Vagina (tissue), 2 donors: ENCODE measurements at regions not wholly inside any gene's neighbourhood (a gene's known extent, or its start where the extent isn't known, plus 50 kb on each side); places are given as distances from the start of the nearest gene placed in this dataset.

Experiments
- POLR2A ChIP-seq, 2 donors: fragments of 450-650 bp; IDR thresholded peaks; one replicate each; pipeline ENCODE4 v1.6.1; 2017; ENCODE audit warnings: antibody characterized with exemption in 2 of 2, mild to moderate bottlenecking in 2 of 2, moderate library complexity in 2 of 2
- POLR2AphosphoS5 ChIP-seq, 2 donors: sonication (generic); formaldehyde crosslinking; IDR thresholded peaks; one replicate each; pipeline ENCODE4 v1.9.0; 2017; ENCODE audit warnings: antibody characterized with exemption in 2 of 2, mild to moderate bottlenecking in 2 of 2, low read depth in 1 of 2; ENCODE audit not compliant: insufficient read depth in 1 of 2
- TF ChIP-seq, protein P1 (sequence below), 3 experiments: fragments of 450-650 bp in 2 of 3; fragments of 200-600 bp in 1 of 3; sonication (generic) in 1 of 3; IDR thresholded peaks; one replicate each; pipeline ENCODE4 v1.5.1; 2017 to 2019; ENCODE audit warnings: antibody characterized with exemption in 3 of 3, mild to moderate bottlenecking in 2 of 3, moderate library complexity in 2 of 3

DNA sequence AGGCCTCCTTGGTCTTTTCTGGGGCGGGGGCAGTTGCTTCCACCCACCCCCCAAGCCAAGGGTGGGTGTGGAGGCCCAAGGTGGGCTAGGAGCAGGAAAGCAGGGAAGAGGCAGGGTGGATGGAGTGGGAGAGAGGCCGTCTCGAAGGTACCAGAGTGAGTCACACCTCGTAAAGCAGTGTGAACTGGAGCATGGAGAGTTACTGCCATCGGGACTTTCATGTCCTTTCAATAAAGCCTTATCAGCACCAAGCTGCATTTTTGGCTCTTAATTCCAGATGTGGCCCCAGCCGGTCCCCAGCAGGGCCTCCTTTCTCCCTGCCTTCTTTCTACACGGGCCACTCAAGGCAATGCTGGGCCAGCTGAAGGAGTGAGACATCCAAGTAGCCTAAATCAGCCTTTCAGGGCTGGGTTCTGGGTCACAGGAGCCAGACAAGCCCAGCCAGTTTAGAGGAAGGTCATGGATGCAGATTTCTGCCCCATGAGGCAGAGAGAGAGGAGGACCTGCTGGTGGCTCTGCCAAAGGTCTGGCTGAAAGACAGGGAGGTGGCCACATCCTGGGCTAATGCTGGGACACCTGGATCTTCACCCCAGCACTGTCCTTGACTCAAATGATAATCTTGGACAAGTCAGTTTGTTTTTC lies 59.0 kb upstream of the CD82 start:
- TF ChIP-seq, protein P1, sequence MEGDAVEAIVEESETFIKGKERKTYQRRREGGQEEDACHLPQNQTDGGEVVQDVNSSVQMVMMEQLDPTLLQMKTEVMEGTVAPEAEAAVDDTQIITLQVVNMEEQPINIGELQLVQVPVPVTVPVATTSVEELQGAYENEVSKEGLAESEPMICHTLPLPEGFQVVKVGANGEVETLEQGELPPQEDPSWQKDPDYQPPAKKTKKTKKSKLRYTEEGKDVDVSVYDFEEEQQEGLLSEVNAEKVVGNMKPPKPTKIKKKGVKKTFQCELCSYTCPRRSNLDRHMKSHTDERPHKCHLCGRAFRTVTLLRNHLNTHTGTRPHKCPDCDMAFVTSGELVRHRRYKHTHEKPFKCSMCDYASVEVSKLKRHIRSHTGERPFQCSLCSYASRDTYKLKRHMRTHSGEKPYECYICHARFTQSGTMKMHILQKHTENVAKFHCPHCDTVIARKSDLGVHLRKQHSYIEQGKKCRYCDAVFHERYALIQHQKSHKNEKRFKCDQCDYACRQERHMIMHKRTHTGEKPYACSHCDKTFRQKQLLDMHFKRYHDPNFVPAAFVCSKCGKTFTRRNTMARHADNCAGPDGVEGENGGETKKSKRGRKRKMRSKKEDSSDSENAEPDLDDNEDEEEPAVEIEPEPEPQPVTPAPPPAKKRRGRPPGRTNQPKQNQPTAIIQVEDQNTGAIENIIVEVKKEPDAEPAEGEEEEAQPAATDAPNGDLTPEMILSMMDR (IDR thresholded peaks at IDR 0.05): no peak
- TF ChIP-seq POLR2A (IDR thresholded peaks at IDR 0.05) (no peak), POLR2AphosphoS5 (IDR thresholded peaks at IDR 0.05; ENCODE audit: insufficient read depth in 1 of 2, low read depth in 1 of 2) (no peak)
